GM21423 (cell line): ENCODE measurements at regions not wholly inside any gene's neighbourhood (a gene's known extent, or its start where the extent isn't known, plus 50 kb on each side); places are given as distances from the start of the nearest gene placed in this dataset.

Experiments used
- ATAC-seq: cut with Tn5 transposase; IDR thresholded peaks from one replicate; pipeline ENCODE4 v1.9.1; 2021; ENCODE audit warnings: mild to moderate bottlenecking, moderate library complexity; ENCODE audit not compliant: unreplicated experiment

GRCh38 chr10:113434315-113434714 is 118.5 kb upstream of the HABP2 start:
- no peak for ATAC-seq

GRCh38 chr10:113434950-113435349 is 117.9 kb upstream of the HABP2 start:
- ATAC-seq = no peak

GRCh38 chr10:113435881-113436280 is 117.0 kb upstream of the HABP2 start:
- ATAC-seq = no peak

GRCh38 chr10:113436851-113437250 is 116.0 kb upstream of the HABP2 start:
- no peak for ATAC-seq

- ATAC-seq = no peak
These were observed 114.2 kb upstream of the HABP2 start for GRCh38 chr10:113438652-113439051.

GRCh38 chr10:113441220-113441619 is 111.6 kb upstream of the HABP2 start:
- no peak for ATAC-seq

GRCh38 chr10:113441686-113442270 is 111.1 kb upstream of the HABP2 start:
- no peak for ATAC-seq

GRCh38 chr10:113442336-113442735 is 110.5 kb upstream of the HABP2 start:
- ATAC-seq = no peak

GRCh38 chr10:113443141-113443925 is 109.5 kb upstream of the HABP2 start:
- ATAC-seq = no peak

- no peak for ATAC-seq
These were observed 108.0 kb upstream of the HABP2 start for GRCh38 chr10:113444766-113445365.

- no peak for ATAC-seq
These were observed 107.1 kb upstream of the HABP2 start for GRCh38 chr10:113445736-113446135.

- ATAC-seq = no peak
These were observed 106.1 kb upstream of the HABP2 start for GRCh38 chr10:113446739-113447138.

- ATAC-seq = no peak
These were observed 105.6 kb upstream of the HABP2 start for GRCh38 chr10:113447278-113447677.

GRCh38 chr10:113449006-113449695 is 103.7 kb upstream of the HABP2 start:
- ATAC-seq = no peak

- ATAC-seq = no peak
These were observed 102.6 kb upstream of the HABP2 start for GRCh38 chr10:113450046-113450804.

- ATAC-seq = no peak
These were observed 101.9 kb upstream of the HABP2 start for GRCh38 chr10:113450906-113451305.

- ATAC-seq = no peak
These were observed 100.6 kb upstream of the HABP2 start for GRCh38 chr10:113452146-113452845.

GRCh38 chr10:113453351-113453750 is 99.5 kb upstream of the HABP2 start:
- ATAC-seq = no peak

GRCh38 chr10:113454341-113455061 is 98.4 kb upstream of the HABP2 start:
- no peak for ATAC-seq

- no peak for ATAC-seq
These were observed 96.9 kb upstream of the HABP2 start for GRCh38 chr10:113455947-113456346.
